Stimulated activated CD8-positive, alpha-beta memory T cell treated with anti-CD3 and anti-CD28 coated beads, Interleukin-7, amount 100 ng/mL, for 1 hour (primary cell): ENCODE measurements at regions not wholly inside any gene's neighbourhood (a gene's known extent, or its start where the extent isn't known, plus 50 kb on each side); places are given as distances from the start of the nearest gene placed in this dataset.
"Not testable (repeated sequence)": the region's sequence is repeated elsewhere in the genome, so short reads cannot be mapped to it uniquely, and the experiment has no call there.

Source experiments
- DNase-seq, 2 donors: peaks; one replicate each; pipeline ENCODE4 v3.0.0-alpha.2; 2020; ENCODE audit warnings: low read depth in 2 of 2

GRCh38 chr4:131304686-131305085, 1844.4 kb upstream of the PCDH10 start:
- DNase-seq, result no peak

DNA sequence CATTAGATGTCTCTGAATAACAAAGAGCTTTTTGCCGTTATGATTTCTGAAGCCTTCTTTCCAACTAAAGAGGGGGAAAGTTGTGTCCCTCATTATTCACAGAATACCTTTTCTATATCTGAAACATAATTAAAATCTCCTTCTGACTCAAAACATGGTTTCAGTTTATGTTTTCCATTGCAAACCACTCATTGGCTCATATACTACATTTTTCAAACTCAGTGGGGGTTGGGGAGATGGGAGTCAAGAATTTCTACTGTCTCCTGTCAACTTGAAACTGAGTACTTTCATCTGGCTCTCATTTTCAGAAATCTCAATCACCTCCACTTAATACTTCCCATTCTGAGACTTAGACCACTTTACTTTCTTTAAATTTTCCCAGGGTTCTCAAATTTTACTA, 1839.5 kb upstream of the PCDH10 start:
- no peak for DNase-seq

- DNase-seq, result no peak
Observed at GRCh38 chr4:131316086-131316485, 1833.0 kb upstream of the PCDH10 start.

DNA sequence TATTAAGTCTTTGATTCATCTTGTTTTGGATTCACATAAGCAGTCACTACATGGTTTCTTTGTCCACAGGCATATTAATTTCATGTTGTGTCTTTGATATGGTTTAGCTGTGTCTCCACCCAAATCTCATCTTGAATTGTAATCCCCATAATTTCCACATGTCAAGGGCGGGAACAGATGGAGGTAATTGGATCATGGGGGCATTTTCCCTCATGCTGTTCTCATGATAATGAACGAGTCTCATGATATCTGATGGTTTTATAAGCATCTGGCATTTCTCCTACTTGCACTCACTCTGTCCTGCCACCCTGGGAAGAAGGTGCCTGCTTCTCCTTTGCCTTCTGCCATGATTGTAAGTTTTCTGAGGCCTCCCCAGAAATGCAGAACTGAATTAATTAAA, 1811.2 kb upstream of the PCDH10 start:
- DNase-seq, result no peak

GRCh38 chr4:131339137-131339536, 1810.0 kb upstream of the PCDH10 start:
- no peak for DNase-seq

DNA sequence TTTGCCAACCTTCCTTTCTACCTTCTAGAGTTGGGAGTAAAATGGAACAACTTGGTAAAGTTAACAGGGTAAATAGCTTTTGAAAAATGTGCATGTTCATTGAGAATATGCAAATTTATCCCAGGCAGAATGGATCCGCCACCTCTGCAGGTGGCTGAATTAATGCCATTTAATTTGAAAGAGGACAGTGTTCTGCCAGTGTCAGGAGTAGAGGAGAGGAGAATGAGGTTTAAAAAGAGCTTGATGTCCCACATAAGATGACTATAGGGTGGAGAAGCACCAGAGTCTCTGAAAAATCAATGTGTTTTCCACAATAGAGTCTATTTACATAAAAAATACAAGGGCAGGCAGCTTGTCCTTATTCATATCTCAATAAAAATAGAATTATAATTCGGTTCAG, 1804.3 kb upstream of the PCDH10 start:
- no peak for DNase-seq

DNA sequence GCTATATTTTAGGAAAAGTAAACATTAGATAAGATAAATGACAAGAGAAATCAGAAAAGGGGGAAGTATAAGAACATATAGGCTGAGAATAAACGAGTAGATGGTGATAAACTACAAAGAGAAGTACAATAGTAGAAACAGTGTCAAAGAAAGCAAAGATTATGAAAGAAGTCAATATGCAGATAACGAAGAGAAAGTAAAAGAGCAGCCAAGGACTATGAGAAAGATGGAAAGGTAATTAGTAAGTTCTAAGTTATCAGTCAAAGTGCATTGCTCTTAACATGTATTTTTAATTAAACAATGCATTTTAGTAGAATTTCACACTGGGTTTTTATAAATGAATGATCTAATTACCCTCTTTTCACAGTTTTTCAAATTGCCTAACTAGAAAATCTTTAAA, 1801.3 kb upstream of the PCDH10 start:
- DNase-seq, result no peak

DNA sequence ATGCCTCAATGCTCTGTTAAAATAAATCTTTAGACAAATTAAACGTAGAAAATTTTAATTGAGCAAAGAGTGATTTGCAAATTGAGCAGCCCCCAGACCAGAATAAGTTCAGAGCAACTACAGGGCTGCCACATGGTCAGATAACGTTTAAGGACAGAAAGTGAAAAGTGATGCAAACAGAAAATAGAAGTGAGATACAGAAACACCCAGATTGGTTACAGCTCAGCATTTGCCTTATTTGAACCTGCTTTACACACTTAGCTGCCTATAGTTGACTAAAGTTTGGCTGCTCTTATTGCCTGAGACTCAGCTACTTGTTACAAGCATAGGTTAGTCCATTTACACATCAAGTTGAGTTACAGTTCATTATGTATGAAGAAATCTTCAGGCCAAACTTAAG, 1800.8 kb upstream of the PCDH10 start:
- DNase-seq, result no peak

DNA sequence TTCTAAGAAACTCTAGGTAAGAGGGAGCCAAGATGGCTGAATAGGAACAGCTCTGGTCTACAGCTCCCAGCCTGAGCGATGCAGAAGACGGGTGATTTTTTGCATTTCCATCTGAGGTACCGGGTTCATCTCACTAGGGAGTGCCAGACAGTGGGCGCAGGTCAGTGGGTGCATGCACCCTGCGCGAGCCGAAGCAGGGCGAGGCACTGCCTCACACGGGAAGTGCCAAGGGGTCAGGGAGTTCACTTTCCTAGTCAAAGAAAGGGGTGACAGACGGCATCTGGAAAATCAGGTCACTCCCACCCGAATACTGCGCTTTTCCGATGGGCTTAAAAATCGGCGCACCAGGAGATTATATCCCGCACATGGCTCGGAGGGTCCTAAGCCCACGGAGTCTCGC, 1796.7 kb upstream of the PCDH10 start:
- not testable (repeated sequence) for DNase-seq

- no peak for DNase-seq
Observed at GRCh38 chr4:131366714-131367113, 1782.4 kb upstream of the PCDH10 start.

GRCh38 chr4:131367441-131367840, 1781.7 kb upstream of the PCDH10 start:
- no peak for DNase-seq

GRCh38 chr4:131370846-131371245, 1778.2 kb upstream of the PCDH10 start:
- DNase-seq, result no peak

- no peak for DNase-seq
Observed at GRCh38 chr4:131381055-131381454, 1768.0 kb upstream of the PCDH10 start.

DNA sequence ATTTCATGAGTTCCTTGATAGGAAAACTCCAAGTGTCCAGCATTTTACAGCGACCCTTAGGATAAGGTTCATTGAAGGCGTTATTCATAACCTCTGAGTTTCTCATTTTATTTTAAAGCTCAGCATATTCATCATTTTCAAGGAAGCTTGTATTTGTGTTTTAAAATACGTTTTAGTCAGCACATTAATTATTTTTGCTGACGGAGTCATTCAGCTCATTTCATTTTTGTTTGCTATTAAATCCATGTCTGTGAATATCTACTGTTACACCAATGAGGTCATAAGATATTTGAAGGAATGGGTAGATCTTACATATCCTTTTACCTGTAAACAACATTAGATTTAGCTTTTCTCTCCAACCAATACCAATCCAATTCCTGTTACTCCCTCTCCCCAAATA, 1766.3 kb upstream of the PCDH10 start:
- no peak for DNase-seq

- no peak for DNase-seq
Observed at GRCh38 chr4:131388277-131388676, 1760.8 kb upstream of the PCDH10 start.

- DNase-seq, result no peak
Observed at GRCh38 chr4:131408102-131408501, 1741.0 kb upstream of the PCDH10 start.

DNA sequence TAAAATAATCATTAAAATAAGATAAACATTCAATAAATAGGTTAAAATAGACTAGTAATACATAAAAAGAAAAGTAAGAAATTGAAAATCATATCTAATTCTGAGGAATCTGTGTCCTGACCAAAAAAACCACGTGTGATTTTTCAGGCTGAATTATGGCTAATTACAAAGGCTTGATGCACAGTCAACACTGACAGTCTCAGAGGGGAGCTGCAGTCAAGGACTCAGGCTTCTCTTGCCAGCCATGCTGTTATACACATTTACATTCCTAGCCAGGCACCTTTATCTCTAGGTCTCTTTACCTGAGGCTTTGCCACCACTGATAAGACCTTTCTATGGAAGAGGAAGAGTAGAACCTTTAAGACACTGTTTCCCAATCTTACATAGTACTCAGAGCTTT, 1737.7 kb upstream of the PCDH10 start:
- no peak for DNase-seq

GRCh38 chr4:131419147-131419546, 1729.9 kb upstream of the PCDH10 start:
- DNase-seq, result no peak

DNA sequence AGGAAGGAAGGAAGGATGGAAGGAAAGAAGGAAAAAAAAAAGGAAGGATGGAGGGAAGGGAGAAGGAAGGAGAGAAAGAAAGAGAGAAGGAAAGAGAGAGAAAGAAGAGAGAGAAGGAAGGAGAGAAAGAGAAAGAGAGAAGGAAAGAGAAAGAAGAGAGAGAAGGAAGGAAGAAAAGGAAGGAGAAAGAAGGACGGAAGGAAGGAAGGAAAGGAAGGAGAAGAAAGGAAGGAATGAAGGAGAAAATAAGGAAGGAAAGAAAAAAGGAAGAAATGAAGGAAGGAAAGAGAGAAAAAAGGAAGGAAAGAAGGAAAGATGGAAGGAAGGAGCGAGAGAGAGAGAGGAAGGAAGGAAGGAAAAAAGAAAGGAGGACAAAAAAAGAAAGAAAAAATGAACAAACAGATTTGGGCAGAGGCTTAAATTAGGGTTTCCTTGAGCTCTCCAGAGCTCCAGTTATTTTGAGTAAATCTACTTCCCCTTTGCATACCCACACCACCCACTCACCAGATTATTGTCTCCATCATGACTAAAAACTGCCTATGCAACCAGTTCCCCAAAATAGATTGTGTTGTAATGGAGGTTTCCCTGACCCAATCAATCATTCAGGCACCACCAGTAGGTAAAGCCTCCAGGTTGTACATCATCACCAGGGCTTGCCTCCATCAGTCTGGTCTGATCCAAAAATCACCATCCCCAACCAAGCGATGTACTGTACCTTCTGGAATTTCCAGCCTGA, 1722.9 kb upstream of the PCDH10 start:
- DNase-seq, result no peak

DNA sequence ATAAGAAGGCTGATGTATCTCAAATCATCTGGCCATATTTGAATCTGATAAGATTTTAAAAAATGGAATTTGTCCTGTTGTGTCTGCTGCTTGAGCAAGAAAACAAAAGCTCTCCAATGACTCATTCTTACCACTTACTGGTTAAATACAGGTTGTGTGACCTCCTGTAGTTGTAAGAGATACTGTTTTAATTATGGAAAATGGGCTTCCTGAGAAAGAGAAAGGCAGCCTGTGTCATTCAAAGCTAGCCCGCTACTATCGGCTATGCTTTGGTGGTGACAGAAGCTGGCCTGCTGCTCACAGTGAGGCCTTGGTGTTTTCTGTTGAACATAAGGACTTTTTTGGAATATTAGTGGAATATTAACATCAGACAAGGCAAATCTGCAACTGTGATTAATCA, 1722.1 kb upstream of the PCDH10 start:
- DNase-seq, result no peak

DNA sequence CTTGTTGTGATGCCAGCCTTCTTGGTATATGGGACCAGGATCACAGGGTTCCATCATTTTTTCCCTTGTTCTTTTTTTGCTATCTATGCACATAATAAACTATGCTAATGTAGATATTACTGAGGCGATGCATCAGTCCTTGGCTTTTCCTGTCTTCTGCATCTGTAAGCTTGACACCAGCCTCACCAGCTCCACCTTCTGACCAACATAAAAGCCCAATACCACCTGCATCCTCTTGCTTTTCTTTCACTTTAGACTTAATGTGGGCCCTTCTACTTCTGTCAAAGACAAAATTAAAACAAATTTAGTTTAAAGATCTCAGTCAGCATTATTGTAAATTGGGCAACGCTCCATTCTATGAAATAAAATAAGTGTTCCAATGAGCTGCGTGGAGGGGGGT, 1718.8 kb upstream of the PCDH10 start:
- DNase-seq, result no peak

GRCh38 chr4:131441004-131441688, 1707.9 kb upstream of the PCDH10 start:
- no peak for DNase-seq

DNA sequence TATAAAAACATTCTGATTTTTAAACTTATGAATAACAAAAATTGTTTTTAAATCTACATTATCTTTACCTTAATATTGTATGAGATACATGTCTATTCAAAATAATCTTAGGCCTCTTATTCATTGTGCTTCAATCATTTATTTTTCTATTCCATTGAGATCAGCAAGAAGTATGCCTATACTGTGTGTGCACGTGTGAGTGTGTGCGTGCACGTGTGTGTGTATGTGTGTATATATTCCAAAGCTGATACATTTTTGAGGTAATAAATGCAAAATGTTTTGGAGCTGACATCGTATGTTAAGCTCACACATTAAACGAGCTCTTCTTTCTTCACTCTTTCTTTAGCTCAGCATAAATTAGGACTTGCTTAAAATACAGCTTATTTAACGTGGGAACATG, 1701.2 kb upstream of the PCDH10 start:
- DNase-seq, result no peak
